H9 (cell line): ENCODE measurements at regions not wholly inside any gene's neighbourhood (a gene's known extent, or its start where the extent isn't known, plus 50 kb on each side); places are given as distances from the start of the nearest gene placed in this dataset.

Experiments used
- DNase-seq: peaks from one replicate; pipeline ENCODE4 v3.0.0-alpha.2; 2017
- H2AFZ ChIP-seq: one replicate; pipeline ENCODE4 v1.6.1; 2013; ENCODE audit warnings: mild to moderate bottlenecking, low read length, control low read depth, moderate library complexity
- H2AK5ac ChIP-seq: 2 replicates; pipeline ENCODE4 v1.6.1; 2013; ENCODE audit warnings: low read length, control low read depth, mixed read lengths; ENCODE audit not compliant: insufficient read length
- H2BK120ac ChIP-seq: one replicate; pipeline ENCODE4 v1.6.1; 2013; ENCODE audit warnings: low read depth, mild to moderate bottlenecking, low read length, control low read depth, inconsistent platforms; ENCODE audit not compliant: poor library complexity, severe bottlenecking
- H2BK12ac ChIP-seq: 2 replicates; pipeline ENCODE4 v1.6.1; 2013; ENCODE audit warnings: low read length, control low read depth, mixed read lengths, low read depth; ENCODE audit not compliant: insufficient read length
- H2BK15ac ChIP-seq: 2 replicates; pipeline ENCODE4 v1.6.1; 2013; ENCODE audit warnings: low read depth, low read length, control low read depth
- H2BK20ac ChIP-seq: one replicate; pipeline ENCODE4 v1.6.1; 2013; ENCODE audit warnings: low read depth, mild to moderate bottlenecking, low read length, control low read depth, inconsistent platforms; ENCODE audit not compliant: poor library complexity, severe bottlenecking
- H2BK5ac ChIP-seq: 2 replicates; pipeline ENCODE4 v1.6.1; 2013; ENCODE audit warnings: low read length, control low read depth, mixed read lengths; ENCODE audit not compliant: insufficient read length
- H3K14ac ChIP-seq: 2 replicates; pipeline ENCODE4 v1.6.1; 2013; ENCODE audit warnings: low read length, control low read depth; ENCODE audit not compliant: insufficient read depth
- H3K18ac ChIP-seq: 2 replicates; pipeline ENCODE4 v1.6.1; 2013; ENCODE audit warnings: low read depth, mild to moderate bottlenecking, mixed read lengths, low read length, control low read depth; ENCODE audit not compliant: insufficient read length
- H3K23ac ChIP-seq: 2 replicates; pipeline ENCODE4 v1.6.1; 2013; ENCODE audit warnings: low read length, control low read depth, mixed read lengths, low read depth; ENCODE audit not compliant: insufficient read length
- H3K23me2 ChIP-seq: 2 replicates; pipeline ENCODE4 v1.6.1; 2013; ENCODE audit warnings: low read depth, mild to moderate bottlenecking, mixed read lengths, low read length, control low read depth; ENCODE audit not compliant: insufficient read length, poor library complexity, severe bottlenecking
- H3K27ac ChIP-seq: 2 replicates; pipeline ENCODE4 v1.5.1; 2013; ENCODE audit warnings: low read length, control low read depth, mixed read lengths, low read depth; ENCODE audit not compliant: insufficient read length
- H3K27me3 ChIP-seq: 2 replicates; pipeline ENCODE4 v1.6.1; 2013; ENCODE audit warnings: low read length, control low read depth, inconsistent platforms; ENCODE audit not compliant: insufficient read depth
- H3K4ac ChIP-seq: 2 replicates; pipeline ENCODE4 v1.6.1; 2013; ENCODE audit warnings: low read depth, mild to moderate bottlenecking, control low read depth, inconsistent platforms, low read length, moderate library complexity
- H3K4me1 ChIP-seq: 2 replicates; pipeline ENCODE4 v1.6.1; 2013; ENCODE audit warnings: low read length, control low read depth, inconsistent platforms; ENCODE audit not compliant: insufficient read depth
- H3K4me2 ChIP-seq: 2 replicates; pipeline ENCODE4 v1.6.1; 2013; ENCODE audit warnings: low read length, control low read depth, mixed read lengths; ENCODE audit not compliant: insufficient read length, insufficient read depth
- H3K56ac ChIP-seq: 2 replicates; pipeline ENCODE4 v1.6.1; 2013; ENCODE audit warnings: low read depth, mild to moderate bottlenecking, mixed read lengths, low read length, control low read depth; ENCODE audit not compliant: insufficient read length
- H3K79me1 ChIP-seq: 2 replicates; pipeline ENCODE4 v1.6.1; 2013; ENCODE audit warnings: low read depth, mild to moderate bottlenecking, moderate library complexity, low read length, control low read depth, inconsistent platforms; ENCODE audit not compliant: insufficient read depth, poor library complexity, severe bottlenecking
- H3K79me2 ChIP-seq: 2 replicates; pipeline ENCODE4 v1.6.1; 2013; ENCODE audit warnings: low read length, control low read depth, inconsistent platforms; ENCODE audit not compliant: insufficient read depth
- H3K9ac ChIP-seq: 2 replicates; pipeline ENCODE4 v1.6.1; 2013; ENCODE audit warnings: low read length, control low read depth, mixed read lengths; ENCODE audit not compliant: insufficient read length; ENCODE audit errors: extremely low read depth
- H3K9me3 ChIP-seq: one replicate; pipeline ENCODE4 v1.6.1; 2013; ENCODE audit warnings: low read depth, low read length, inconsistent platforms; ENCODE audit not compliant: control insufficient read depth
- H3T11ph ChIP-seq: one replicate; pipeline ENCODE4 v1.6.1; 2013; ENCODE audit warnings: mild to moderate bottlenecking, low read length, control low read depth, inconsistent platforms
- H4K20me1 ChIP-seq: one replicate; pipeline ENCODE4 v1.6.1; 2013; ENCODE audit not compliant: control insufficient read depth, insufficient read length, insufficient read depth
- H4K5ac ChIP-seq: 2 replicates; pipeline ENCODE4 v1.6.1; 2013; ENCODE audit warnings: low read depth, mild to moderate bottlenecking, mixed read lengths, low read length, control low read depth; ENCODE audit not compliant: insufficient read length
- H4K8ac ChIP-seq: replicated peaks from 2 replicates; pipeline ENCODE4 v1.6.1; 2013; ENCODE audit warnings: low read length, control low read depth, mixed read lengths, low read depth; ENCODE audit not compliant: insufficient read length
- H4K91ac ChIP-seq: 2 replicates; pipeline ENCODE4 v1.6.1; 2013; ENCODE audit warnings: low read depth, mild to moderate bottlenecking, moderate library complexity, mixed read lengths, low read length, control low read depth; ENCODE audit not compliant: insufficient read length
- H3K27ac Mint-ChIP-seq, 3 experiments: 2 replicates in 2 of 3; 3 replicates in 1 of 3; pipeline ENCODE4 v1.8.0; 2020 to 2021; ENCODE audit warnings: mixed read lengths in 3 of 3, mild to moderate bottlenecking in 1 of 3, moderate library complexity in 1 of 3
- H3K27me3 Mint-ChIP-seq: 2 replicates; pipeline ENCODE4 v1.8.0; 2021; ENCODE audit warnings: low read depth, mild to moderate bottlenecking, moderate library complexity, mixed read lengths
- H3K36me3 Mint-ChIP-seq, 3 experiments: 2 replicates in 2 of 3; 3 replicates in 1 of 3; pipeline ENCODE4 v1.8.0; 2020 to 2021; ENCODE audit warnings: low read depth in 3 of 3, mixed read lengths in 3 of 3; ENCODE audit not compliant: insufficient read depth in 1 of 3
- H3K4me1 Mint-ChIP-seq, 2 experiments: 2 replicates each; pipeline ENCODE4 v1.8.0; 2020; ENCODE audit warnings: mixed read lengths in 2 of 2
- H3K4me3 Mint-ChIP-seq, 2 experiments: 2 replicates in 1 of 2; 3 replicates in 1 of 2; pipeline ENCODE4 v1.8.0; 2020 to 2021; ENCODE audit warnings: mild to moderate bottlenecking in 2 of 2, mixed read lengths in 2 of 2, moderate library complexity in 1 of 2
- H3K9me3 Mint-ChIP-seq, 2 experiments: 2 replicates in 1 of 2; 3 replicates in 1 of 2; pipeline ENCODE4 v1.8.0; 2020; ENCODE audit warnings: mild to moderate bottlenecking in 2 of 2, mixed read lengths in 2 of 2, moderate library complexity in 1 of 2
- CTCF ChIP-seq: fragments of 200-600 bp; sonication (generic); conservative IDR thresholded peaks from 3 replicates; pipeline ENCODE4 v1.8.0; 2021; ENCODE audit warnings: antibody characterized with exemption, mild to moderate bottlenecking
- WGBS: extraction: QIAGEN DNeasy Blood & Tissue Kit; methylation state at CpG from one replicate; pipeline ENCODE4 v1.1.7; 2013; ENCODE audit warnings: missing lambda C conversion rate, low lambda C conversion rate, mixed read lengths; ENCODE audit not compliant: insufficient read length; ENCODE audit errors: extremely low coverage; 5-methylcytosine and 5-hydroxymethylcytosine counted together

GRCh38 chr18:78247615-78248289, 731.9 kb upstream of the SALL3 start:
- Histone ChIP-seq H3K27me3 (no peaks in the 10 kb centered on the region), H4K5ac (no peak overlapping the region), H2BK120ac (no peak overlapping the region), H4K91ac (no peak overlapping the region), H2AFZ (no peak overlapping the region), H3K23me2 (no peaks in the 10 kb centered on the region), H3K56ac (no peak overlapping the region), H2BK5ac (no peak overlapping the region), H3T11ph (no peak overlapping the region), H2BK15ac (no peak overlapping the region), H3K9me3 (no peaks in the 10 kb centered on the region), H3K79me1 (no peaks in the 10 kb centered on the region), H4K20me1 (no peaks in the 10 kb centered on the region), H3K4me2 (no peak overlapping the region), H3K23ac (no peak overlapping the region), H2AK5ac (no peak overlapping the region), H3K4ac (no peak overlapping the region), H3K79me2 (no peaks in the 10 kb centered on the region), H3K4me1 (peaks cover 2% of the 10 kb centered on the region; the same call in 1 of the 2 replicates), H4K8ac (no peak overlapping the region), H2BK12ac (no peak overlapping the region), H3K27ac (no peak overlapping the region), H3K18ac (no peak overlapping the region), H2BK20ac (no peak overlapping the region), H3K14ac (no peak overlapping the region), H3K9ac (no peak overlapping the region)
- WGBS = no CpG with 5 or more reads among the region's 14 CpGs
- H3K27me3 Mint-ChIP-seq = peaks cover 2% of the 10 kb centered on the region; the same call in 1 of the 2 replicates
- H3K4me3 Mint-ChIP-seq = no peak overlapping the region
- no peak for DNase-seq
- H3K9me3 Mint-ChIP-seq = no peaks in the 10 kb centered on the region
- no peak overlapping the region for H3K27ac Mint-ChIP-seq
- no peaks in the 10 kb centered on the region for H3K36me3 Mint-ChIP-seq
- no peak for TF ChIP-seq CTCF
- H3K4me1 Mint-ChIP-seq = peaks cover 0 to 7% of the 10 kb centered on the region in 2 experiments; a peak in 1 of 4 replicates
